Activated CD8-positive, alpha-beta memory T cell treated with anti-CD3 and anti-CD28 coated beads, Interleukin-2, amount 50 U/mL, for 4 hours (primary cell): ENCODE measurements at regions not wholly inside any gene's neighbourhood (a gene's known extent, or its start where the extent isn't known, plus 50 kb on each side); places are given as distances from the start of the nearest gene placed in this dataset.
"Not testable (repeated sequence)": the region's sequence is repeated elsewhere in the genome, so short reads cannot be mapped to it uniquely, and the experiment has no call there.

Source experiments
- DNase-seq: peaks from one replicate; pipeline ENCODE4 v3.0.0-alpha.2; 2020

DNA sequence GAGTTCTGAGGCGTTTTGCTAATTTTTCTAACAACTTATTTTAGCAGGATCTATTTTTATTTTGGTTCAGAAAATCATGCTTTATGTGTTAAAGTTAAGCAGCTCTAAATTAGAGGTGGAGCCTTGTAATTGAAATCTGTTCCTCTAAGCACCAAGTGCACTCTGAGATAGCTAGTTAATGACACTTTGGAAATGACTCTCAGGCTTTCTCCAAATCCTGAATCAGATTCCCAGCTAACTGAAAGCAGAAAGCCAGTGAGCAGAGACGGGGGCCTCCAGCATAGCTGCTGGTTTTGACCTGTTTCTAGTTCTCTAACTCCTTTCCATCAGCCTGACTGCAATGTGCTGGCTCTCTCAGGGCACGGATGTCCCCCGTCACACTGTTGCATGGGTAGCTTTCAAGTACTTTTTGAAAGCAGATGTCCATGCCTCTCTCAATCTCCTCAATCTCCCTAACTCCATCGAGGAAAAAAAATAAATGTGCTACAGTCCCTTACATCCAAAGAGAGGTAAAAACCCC lies 326.5 kb downstream of the SATB2 start:
- no peak for DNase-seq

DNA sequence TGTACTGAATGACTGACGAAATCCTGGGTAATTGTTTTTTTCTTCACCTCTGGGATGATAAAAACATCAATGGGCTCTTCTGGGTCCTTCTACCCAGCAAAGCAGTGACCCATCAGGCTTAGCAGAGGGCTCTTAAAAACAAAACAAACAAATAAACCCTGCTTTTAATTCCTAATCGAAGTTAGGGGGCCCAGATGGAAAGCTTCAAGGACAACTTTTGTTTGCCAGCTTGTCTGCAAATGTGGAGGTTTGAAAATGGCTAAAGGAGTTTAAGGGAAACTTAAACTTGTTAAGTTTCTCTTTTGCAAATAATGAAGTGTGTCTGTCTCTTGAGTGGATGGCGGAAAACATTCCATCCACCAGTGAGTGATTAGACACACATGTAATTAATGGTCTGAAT lies 327.2 kb downstream of the SATB2 start:
- DNase-seq: no peak

DNA sequence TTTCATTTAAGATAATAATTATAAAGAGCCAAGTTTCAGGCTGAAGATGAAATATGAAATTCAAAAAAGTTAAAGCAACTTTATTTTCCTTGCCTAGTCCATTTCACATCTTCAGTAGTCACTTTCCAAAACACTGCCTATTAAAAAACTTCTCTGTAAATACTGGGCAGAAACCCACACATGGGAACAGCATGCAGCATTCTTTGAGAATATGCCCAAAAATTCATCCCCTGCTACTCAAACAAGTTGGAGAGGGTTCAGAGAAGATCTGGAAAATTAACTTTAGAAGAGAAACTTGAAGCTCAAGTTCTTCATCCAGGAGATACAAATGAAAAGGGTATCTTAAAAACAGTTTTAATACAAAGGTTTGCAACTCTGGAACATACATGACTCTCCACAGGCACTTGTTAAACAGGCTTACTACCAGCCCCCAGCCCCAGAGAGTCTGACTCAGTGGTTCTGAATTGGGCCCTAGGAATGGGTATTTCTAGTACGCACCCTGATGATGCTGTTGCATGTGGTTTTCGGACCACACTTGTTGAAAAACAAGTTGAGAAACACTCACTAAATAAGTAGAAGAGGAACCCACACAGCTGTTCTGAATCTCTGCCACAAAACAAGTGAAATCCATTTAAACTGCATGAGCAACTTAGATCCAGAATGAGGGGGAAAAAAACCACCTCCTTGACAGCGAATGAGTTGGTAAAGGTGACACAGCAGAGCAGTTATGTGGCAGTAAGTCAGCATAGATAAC lies 329.1 kb downstream of the SATB2 start:
- no peak for DNase-seq

- no peak for DNase-seq
Measured at GRCh38 chr2:199119796-199120195, 337.9 kb downstream of the SATB2 start.

DNA sequence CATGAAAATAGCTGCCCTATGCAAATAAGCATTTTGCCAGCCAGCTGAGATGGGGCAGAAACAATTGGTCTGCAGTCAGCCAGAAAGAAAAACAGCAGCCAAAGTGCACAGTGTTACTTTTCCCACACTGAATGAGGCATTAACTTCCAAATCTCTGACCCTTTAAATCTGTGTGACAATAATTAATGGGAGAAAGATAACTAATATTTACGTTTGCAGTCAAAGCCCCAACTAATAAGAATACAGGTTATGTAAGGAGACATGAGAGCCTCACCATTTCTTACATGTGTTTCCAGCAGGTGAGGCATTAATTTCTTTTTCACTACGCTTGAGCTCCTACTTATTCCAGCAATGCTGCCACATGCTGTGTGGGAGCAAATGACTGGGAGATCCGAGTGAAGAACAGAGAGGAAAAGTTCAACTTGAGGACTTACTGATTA lies 339.0 kb downstream of the SATB2 start:
- DNase-seq: no peak

- no peak for DNase-seq
Measured at GRCh38 chr2:199115169-199115568, 342.6 kb downstream of the SATB2 start.

DNA sequence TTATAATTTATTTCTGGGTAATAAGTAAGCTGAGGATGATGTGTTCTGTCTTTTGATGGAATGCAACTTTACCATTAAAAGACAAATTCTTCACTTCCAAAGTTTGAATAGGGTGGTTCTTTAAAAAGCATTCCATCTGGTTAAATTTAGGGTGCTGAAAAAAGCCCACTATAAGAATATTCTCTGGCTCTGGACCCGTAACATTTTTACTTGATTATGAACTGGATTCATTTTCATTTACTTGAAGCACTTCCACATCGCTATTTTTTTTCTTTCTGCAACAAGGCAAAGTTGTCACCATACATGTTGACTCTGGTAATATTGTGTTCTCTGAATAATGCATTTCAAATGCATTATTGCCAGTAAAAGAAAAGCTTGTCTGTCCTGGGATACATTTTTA lies 344.6 kb downstream of the SATB2 start:
- DNase-seq: no peak

GRCh38 chr2:199111458-199111857 lies 346.3 kb downstream of the SATB2 start:
- DNase-seq: no peak

- no peak for DNase-seq
Measured at GRCh38 chr2:199108056-199108455, 349.7 kb downstream of the SATB2 start.

- no peak for DNase-seq
Measured at GRCh38 chr2:199105826-199106225, 351.9 kb downstream of the SATB2 start.

- no peak for DNase-seq
Measured at GRCh38 chr2:199101487-199101886, 356.3 kb downstream of the SATB2 start.

DNA sequence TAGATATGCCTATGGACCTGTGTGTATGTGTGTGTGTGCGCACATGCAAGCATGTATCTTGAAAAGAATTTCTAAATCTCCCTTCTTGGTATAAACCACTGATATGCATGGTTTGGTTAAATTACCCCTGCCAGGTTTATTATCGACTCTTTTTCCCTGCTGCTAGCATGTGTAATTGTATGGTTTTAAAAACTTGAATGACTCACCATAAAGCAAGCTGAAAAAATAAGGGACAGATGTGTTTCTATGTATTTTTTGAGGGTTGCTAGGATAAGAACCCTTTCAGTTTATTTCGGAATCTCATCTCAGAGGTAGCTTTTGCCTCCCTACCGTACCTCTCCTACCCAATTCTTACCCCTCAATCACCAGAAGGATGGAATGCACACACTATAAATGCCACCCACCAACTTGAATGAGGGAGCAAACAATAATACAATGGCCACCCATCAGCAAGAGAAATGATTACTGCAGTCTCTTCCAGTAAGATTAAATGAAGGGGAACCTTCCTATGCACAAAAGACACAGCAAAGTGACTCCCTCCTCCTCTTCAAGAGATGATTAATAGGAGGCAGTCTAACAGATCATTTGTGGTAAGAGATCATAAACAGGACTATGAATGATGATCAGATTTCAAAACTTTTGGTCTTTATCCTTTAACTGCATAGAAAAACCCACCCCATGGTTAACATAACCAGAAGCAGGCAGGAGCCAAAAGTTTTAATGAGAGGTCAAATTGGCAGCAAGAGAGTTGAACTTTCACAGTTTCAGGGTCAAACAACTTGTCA lies 357.2 kb downstream of the SATB2 start:
- no peak for DNase-seq

DNA sequence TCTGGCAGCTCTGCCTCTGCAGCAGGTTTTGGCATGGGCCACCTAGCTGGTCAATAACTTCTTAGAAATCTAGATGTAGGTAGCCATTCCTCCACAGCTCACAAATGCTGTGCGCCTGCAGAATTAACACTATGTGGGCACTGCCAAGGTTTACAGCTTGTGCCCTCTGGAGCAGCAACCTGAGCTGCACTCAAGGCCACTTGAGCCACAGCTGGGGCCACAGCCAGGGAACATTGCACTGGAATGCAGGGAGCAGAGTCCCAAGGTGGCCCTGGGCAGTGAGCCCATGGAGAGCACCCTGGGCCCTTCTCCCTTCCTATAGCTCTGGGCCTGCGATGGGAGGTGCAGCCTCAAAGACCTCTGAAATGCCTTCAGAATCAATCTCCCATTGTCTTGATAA lies 365.3 kb downstream of the SATB2 start:
- no peak for DNase-seq

DNA sequence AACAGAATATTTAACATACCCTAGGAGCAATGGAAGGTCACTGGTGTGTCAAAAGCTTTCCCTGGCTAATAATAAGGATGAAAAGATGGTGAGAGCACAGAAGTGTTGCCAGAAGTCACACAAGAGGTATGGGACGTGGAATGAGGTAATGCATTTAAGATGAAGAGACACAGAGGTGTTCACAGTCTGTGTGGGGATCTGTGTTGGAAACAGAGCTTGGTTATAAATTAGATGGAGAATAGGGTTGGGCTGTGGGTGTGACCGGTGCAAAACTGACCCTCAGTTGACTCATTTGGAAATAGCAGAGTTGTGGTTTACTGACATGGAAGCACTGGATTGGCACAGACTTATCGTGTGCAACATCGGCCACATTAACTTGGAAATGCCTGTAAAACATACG lies 372.5 kb downstream of the SATB2 start:
- no peak for DNase-seq

GRCh38 chr2:199070322-199070949 lies 387.3 kb downstream of the SATB2 start:
- no peak for DNase-seq

DNA sequence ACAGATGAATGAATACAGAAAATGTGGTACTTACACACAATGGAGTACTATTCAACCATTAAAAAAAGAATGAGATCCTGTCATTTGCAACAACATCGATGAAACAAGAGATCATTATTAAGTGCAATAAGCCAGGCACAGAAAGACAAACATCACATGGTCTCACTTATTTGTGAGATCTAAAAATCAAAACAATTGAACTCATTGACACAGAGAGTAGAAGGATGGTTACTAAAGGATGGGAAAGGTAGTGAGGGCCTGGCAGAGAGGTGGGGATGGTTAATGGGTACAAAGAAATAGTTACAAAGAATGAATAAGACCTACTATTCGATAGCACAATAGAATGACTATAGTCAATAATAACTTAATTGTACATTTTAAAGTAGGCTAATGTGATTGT lies 393.5 kb downstream of the SATB2 start:
- DNase-seq: no peak

DNA sequence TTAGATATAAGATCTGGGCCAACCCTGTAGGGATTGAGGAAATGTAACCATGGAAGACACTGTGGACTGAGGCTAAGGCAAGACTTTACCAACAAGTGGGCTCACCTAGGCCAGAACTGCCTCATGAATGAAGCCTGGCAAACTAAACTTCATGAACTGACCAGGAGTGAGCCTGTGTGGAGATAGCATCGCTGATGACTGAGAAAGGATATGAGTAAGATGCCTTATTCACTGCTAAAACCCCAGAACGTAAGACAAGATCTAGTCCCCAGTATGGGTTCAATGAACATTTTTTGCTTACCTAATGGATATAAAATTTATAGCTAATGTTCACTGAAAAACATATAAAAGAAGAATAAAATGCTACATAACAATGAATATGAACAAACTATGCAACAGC lies 399.8 kb downstream of the SATB2 start:
- DNase-seq: no peak

DNA sequence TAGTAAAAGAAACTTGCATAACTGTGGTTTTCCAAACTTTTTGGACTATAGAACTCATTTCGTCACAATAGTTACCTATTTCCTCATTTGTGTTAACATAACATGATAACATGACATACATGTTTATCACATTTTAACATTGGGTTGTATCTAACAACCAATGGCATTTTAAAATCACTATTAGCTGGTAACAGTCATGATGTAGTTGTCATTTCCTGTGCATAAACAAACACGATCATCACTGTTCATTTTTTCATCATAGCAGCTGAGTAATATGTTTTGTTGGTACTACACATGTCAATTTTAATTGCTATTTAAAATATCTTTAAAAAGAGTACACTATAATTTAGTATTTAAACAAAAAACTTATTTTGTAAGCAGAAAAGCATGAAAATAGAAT lies 402.4 kb downstream of the SATB2 start:
- DNase-seq: no peak

GRCh38 chr2:199042660-199043379 lies 414.9 kb downstream of the SATB2 start:
- no peak for DNase-seq

DNA sequence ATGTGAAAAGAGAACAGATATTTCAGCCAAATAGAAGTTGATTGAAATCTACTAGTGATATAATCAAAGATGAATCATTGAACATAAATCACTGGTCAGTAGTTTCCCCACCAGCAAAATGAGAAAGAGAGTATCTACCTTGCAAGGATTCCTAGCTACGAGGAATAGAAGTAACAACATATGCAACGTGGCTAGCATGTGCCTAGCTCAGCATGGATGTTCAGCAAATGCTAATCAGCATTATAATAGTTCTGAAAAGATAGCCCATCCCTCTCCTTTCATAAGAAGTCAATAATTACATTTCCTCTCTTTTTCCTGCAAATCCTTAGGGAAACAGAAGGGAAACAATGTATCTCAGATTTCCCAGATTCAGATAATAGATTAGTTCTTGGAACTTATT lies 417.2 kb downstream of the SATB2 start:
- DNase-seq: no peak

DNA sequence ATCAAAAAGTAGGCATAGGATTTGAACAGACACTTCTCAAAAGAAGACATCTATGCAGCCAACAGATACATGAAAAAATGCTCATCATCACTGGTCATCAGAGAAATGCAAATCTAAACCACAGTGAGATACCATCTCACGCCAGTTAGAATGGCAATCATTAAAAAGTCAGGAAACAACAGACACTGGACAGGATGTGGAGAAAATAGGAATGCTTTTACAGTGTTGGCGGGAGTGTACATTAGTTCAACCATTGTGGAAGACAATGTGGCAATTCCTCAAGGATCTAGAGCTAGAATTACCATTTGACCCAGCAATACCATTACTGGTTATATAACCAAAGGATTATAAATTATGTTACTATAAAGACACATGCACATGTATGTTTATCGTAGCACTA lies 424.0 kb downstream of the SATB2 start:
- not testable (repeated sequence) for DNase-seq

- no peak for DNase-seq
Measured at GRCh38 chr2:199025146-199025545, 432.6 kb downstream of the SATB2 start.

DNA sequence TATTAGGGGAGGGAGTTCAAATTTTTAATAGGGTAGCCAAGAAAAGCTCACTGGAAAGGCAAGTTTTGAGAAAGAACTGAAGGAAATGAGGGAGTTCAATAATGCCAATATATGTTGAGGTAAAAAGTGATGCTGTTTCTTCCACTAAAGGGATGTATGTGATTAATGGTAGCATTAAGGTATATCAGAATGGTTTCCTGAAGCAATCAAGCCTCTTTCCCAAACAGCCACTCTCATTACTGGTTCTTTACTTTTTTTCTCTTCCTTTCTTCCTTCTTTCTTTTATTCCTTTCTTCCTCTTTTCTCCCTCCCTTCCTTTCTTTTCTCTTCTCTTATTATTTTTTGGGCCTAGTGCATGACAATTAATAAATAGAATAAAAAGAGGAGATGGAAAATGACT lies 433.5 kb downstream of the SATB2 start:
- no peak for DNase-seq
